ENCODE measurements at regions not wholly inside any gene's neighbourhood (a gene's known extent, or its start where the extent isn't known, plus 50 kb on each side); places are given as distances from the start of the nearest gene placed in this dataset.
"Not testable (repeated sequence)": the region's sequence is repeated elsewhere in the genome, so short reads cannot be mapped to it uniquely, and the experiment has no call there.

DNA sequence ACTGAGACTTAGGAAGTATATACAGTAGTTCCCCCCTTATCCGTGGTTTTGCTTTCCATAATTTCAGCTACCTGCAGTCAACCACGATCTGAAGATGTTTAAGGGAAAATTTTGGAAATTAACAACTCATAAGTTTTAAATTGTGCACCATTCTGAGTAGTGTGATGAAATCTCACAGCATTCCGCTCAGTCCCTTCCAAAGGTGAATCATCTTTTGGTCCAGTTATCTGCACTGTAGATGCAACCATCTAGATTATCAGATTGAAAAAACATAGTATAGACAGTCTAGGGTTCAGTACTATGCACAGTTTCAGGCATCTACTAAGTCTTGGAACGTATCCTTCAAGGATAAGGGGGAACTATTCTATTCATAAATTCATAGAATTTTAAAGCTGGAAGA lies 109.0 kb downstream of the ANXA3 start:
- no peak overlapping the region for H3K4me3 ChIP-seq
- TF ChIP-seq, protein P1, sequence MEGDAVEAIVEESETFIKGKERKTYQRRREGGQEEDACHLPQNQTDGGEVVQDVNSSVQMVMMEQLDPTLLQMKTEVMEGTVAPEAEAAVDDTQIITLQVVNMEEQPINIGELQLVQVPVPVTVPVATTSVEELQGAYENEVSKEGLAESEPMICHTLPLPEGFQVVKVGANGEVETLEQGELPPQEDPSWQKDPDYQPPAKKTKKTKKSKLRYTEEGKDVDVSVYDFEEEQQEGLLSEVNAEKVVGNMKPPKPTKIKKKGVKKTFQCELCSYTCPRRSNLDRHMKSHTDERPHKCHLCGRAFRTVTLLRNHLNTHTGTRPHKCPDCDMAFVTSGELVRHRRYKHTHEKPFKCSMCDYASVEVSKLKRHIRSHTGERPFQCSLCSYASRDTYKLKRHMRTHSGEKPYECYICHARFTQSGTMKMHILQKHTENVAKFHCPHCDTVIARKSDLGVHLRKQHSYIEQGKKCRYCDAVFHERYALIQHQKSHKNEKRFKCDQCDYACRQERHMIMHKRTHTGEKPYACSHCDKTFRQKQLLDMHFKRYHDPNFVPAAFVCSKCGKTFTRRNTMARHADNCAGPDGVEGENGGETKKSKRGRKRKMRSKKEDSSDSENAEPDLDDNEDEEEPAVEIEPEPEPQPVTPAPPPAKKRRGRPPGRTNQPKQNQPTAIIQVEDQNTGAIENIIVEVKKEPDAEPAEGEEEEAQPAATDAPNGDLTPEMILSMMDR (IDR thresholded peaks at IDR 0.05): no peak
- no peaks in the 10 kb centered on the region for H3K27me3 ChIP-seq
- H3K4me1 ChIP-seq: peaks cover 18% of the 10 kb centered on the region
- intact Hi-C loops (cut with DNase I): no loop called here
- no peak overlapping the region for H3K27ac ChIP-seq
- H3K36me3 ChIP-seq: no peaks in the 10 kb centered on the region
- no peaks in the 10 kb centered on the region for H3K9me3 ChIP-seq
- no peak for DNase-seq
- ATAC-seq: no peak

DNA sequence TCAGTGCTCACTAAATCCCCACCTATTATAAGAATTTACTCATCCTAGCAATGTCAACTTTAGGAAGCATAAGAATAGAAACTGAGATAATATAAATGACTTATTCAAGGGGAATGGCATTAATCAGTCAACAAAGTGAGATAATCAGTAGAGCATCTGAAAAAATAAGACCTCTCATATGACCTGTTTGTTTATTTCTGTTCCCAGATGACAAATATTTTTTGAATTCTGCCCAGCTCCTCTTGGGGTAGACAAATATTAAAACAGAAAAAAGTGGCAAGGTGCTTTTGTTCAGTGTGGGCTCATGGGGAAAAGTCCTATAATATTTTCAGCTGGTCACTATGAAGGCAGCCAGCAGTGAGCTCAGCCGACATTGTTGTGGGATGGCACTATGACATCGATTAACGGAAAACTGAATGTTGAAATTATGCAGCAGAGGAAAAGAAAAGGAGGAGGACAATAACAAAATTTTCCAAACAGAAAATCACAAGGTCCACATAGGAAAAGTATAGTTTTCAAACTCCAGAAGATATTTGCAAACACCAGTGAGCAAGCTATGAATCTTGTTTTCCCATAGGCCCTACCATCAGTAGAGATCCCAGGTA lies 109.6 kb downstream of the ANXA3 start:
- intact Hi-C loops (cut with DNase I): no loop called here
- ATAC-seq (no peak), DNase-seq (no peak)
- peak overlapping the region; percentile 38 for H3K27ac ChIP-seq
- TF ChIP-seq, protein P1 (IDR thresholded peaks at IDR 0.05): no peak
- H3K36me3 ChIP-seq: no peaks in the 10 kb centered on the region
- no peak overlapping the region for H3K4me3 ChIP-seq
- H3K27me3 ChIP-seq: no peaks in the 10 kb centered on the region
- peaks cover 18% of the 10 kb centered on the region for H3K4me1 ChIP-seq
- H3K9me3 ChIP-seq: no peaks in the 10 kb centered on the region

DNA sequence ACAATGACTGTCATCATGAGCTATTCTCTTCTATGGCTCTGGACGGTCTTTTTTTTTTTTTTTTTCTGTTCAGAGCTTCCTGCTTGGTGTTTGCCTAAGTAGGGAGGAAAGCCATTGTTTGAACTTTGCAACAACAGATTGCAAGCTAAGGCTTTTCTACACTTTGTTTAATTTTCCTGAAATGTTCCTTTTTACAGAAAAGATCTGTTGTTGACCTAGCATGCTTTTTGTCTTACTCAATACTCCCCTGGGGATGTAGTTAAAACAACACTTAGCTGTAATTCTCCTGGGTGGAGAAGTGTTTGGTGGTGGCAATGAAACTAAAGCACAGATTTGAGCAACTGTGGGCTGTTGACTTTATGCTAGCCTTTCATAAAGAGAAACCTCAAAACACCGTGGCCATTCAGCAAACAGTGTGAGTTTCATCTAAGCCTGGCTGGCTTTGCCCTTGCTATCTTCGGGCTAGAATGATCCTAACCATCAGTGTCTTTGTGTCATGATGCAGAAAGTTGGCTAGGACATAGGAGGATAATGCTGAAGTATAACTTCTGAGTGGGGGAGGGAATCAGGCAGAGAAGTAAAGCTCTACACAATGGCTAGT lies 110.5 kb downstream of the ANXA3 start:
- TF ChIP-seq, protein P1 (IDR thresholded peaks at IDR 0.05): no peak
- intact Hi-C loops (cut with DNase I): no loop called here
- H3K4me3 ChIP-seq: no peak overlapping the region
- H3K27me3 ChIP-seq: no peaks in the 10 kb centered on the region
- no peaks in the 10 kb centered on the region for H3K9me3 ChIP-seq
- ATAC-seq (peak; percentile 62), DNase-seq (no peak)
- no peaks in the 10 kb centered on the region for H3K36me3 ChIP-seq
- H3K4me1 ChIP-seq: peaks cover 12% of the 10 kb centered on the region
- peak overlapping the region; percentile 38 for H3K27ac ChIP-seq

DNA sequence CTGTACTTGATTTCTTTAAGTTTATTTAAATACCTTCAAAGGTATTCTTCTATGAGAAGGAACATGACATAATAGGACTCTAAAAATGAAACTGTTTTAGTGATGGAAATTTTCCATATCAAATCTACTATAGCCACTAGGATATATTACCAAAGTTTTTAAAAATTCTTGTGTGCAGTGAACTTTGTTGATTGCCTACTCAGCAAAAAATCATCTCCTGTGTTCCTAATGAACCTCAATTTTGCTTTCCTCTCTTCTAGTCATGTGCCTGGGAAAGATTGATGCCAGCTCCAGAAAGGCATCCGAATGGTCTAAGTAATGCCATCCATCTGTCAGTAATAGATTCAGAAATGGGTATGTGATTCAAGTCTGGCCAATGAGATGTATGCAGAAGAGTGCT lies 111.1 kb downstream of the ANXA3 start:
- no peak for ATAC-seq
- TF ChIP-seq, protein P1 (IDR thresholded peaks at IDR 0.05): no peak
- Histone ChIP-seq H3K36me3 (no peaks in the 10 kb centered on the region), H3K27ac (peak overlapping the region; percentile 38), H3K9me3 (no peaks in the 10 kb centered on the region), H3K27me3 (no peaks in the 10 kb centered on the region), H3K4me3 (no peak overlapping the region), H3K4me1 (peaks cover 10% of the 10 kb centered on the region)
- DNase-seq: no peak
- intact Hi-C loops (cut with DNase I): no loop called here

DNA sequence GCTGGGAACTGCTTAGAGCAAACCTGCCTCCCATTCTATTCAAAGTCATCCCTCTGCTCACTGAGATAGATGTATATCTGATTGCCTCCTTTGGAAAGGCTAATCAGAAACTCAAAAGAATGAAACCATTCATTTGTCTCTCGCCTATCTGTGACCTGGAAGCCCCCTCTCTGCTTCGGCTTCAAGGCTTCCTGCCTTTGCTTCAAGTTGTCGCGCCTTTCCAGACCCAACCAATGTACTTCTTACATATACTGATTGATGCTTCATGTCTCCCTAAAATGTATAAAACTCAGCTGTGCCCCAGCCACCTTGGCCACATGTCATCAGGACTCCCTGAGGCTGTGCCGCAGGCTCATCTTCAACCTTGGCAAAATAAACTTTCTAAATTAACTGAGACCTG lies 111.9 kb upstream of the BMP2K start:
- peaks cover 19% of the 10 kb centered on the region for H3K4me1 ChIP-seq
- DNase-seq; H3K27ac ChIP-seq; H3K27me3 ChIP-seq; H3K9me3 ChIP-seq; intact Hi-C loops (cut with DNase I); ATAC-seq; H3K36me3 ChIP-seq; H3K4me3 ChIP-seq: not testable (repeated sequence)

DNA sequence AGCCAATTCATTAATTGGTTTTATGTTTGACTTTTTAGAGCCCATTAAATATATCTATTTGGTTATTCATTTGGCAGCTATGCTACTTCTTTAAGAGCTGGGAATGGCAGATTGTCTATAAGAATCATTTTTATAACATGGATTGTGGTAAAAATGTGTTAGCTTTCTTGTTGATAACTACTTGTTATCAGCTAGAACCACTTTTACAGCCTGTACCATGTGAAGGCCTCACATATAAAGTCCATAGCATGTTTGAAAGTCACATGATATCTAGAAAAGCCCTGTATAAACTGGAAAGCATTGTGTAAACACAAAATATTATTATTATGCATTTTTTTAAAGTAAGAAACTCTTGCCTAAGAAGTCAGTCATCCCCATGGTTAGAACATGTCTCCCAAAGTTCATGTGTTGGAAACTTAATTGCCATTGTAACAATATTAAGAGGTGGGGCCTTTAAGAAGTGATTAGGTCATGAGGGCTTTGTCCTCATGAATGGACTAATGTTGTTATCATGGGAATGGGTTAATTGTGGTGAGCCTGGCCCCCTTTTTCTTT lies 110.9 kb upstream of the BMP2K start:
- no peak for ATAC-seq
- Histone ChIP-seq H3K27me3 (no peaks in the 10 kb centered on the region), H3K4me1 (peaks cover 19% of the 10 kb centered on the region), H3K4me3 (no peak overlapping the region), H3K27ac (no peak overlapping the region), H3K36me3 (no peaks in the 10 kb centered on the region), H3K9me3 (no peaks in the 10 kb centered on the region)
- TF ChIP-seq, protein P1 (IDR thresholded peaks at IDR 0.05): no peak
- no peak for DNase-seq
- intact Hi-C loops (cut with DNase I): no loop called here
